ENCODE measurements at regions not wholly inside any gene's neighbourhood (a gene's known extent, or its start where the extent isn't known, plus 50 kb on each side); places are given as distances from the start of the nearest gene placed in this dataset.
A peak's percentile ranks its signal among the peaks of the same experiment; 100 is the strongest.

DNA sequence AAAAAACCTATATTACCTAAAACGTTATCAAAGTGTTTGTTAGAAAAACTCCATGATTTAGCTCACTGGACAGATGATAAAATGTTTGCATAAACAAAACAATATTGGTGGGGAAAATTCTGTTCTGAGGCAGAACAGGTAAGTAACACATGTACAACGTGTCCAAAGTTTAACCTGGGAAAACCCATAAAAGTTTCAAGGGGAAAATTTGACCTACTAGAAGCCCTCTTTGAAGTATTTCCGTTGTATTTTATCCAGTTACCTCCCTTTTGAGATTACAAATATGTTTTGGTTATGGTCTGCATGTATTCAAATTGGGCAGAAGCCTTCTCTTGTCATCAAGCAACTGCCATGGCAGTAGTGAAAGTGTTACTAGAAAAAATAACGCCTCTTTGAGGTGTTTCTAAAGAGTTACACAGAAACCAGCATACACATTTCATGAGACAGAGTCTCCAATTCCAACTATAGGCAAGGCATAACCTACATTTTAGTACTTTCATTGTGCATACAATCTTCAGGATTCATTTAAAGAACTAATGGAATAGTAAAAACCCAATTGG is 58.0 kb upstream of the PDC start:
- Histone ChIP-seq H3K27ac (no peak overlapping the region), H3K9ac (no peak overlapping the region), H3K36me3 (ENCODE audit: insufficient read depth) (no peaks in the 10 kb centered on the region), H3K27me3 (ENCODE audit: insufficient read depth, low read depth) (no peaks in the 10 kb centered on the region), H2AFZ (ENCODE audit: low read depth) (no peak overlapping the region), H3K4me2 (no peak overlapping the region), H4K20me1 (ENCODE audit: insufficient read depth) (no peaks in the 10 kb centered on the region), H3K4me3 (IDR thresholded peaks at IDR 0.05; ENCODE audit: insufficient read depth, low read depth, low read length) (no peak overlapping the region), H3K4me1 (ENCODE audit: low read depth, poor library complexity, severe bottlenecking) (no peaks in the 10 kb centered on the region), H3K79me2 (ENCODE audit: insufficient read depth, low read depth) (no peaks in the 10 kb centered on the region)
- TF ChIP-seq, protein P1, sequence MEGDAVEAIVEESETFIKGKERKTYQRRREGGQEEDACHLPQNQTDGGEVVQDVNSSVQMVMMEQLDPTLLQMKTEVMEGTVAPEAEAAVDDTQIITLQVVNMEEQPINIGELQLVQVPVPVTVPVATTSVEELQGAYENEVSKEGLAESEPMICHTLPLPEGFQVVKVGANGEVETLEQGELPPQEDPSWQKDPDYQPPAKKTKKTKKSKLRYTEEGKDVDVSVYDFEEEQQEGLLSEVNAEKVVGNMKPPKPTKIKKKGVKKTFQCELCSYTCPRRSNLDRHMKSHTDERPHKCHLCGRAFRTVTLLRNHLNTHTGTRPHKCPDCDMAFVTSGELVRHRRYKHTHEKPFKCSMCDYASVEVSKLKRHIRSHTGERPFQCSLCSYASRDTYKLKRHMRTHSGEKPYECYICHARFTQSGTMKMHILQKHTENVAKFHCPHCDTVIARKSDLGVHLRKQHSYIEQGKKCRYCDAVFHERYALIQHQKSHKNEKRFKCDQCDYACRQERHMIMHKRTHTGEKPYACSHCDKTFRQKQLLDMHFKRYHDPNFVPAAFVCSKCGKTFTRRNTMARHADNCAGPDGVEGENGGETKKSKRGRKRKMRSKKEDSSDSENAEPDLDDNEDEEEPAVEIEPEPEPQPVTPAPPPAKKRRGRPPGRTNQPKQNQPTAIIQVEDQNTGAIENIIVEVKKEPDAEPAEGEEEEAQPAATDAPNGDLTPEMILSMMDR (conservative IDR thresholded peaks at IDR 0.05; ENCODE audit: low read depth, low read length), result no peak

DNA sequence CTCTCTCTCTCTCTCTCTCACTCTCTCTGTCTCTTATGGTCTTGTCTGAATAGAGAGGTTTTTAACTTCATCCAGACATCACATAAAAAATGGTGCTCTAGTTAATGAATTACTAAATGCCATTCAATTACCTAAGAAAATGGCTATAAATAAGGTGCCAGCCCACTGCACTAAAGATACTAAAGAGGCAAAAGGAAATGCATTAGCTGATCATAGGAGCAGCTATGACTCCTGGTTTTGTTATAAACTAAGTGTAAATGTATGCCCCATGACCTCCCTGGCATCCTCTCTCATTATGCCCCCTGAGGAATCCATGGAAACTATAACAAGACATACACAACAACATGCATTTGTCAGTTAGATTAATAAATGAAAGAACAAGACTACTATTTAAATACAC is 57.5 kb upstream of the PDC start:
- no peaks in the 10 kb centered on the region for H3K79me2 ChIP-seq (ENCODE audit: insufficient read depth, low read depth)
- no peaks in the 10 kb centered on the region for H3K27me3 ChIP-seq (ENCODE audit: insufficient read depth, low read depth)
- H3K36me3 ChIP-seq (ENCODE audit: insufficient read depth), result no peaks in the 10 kb centered on the region
- H4K20me1 ChIP-seq (ENCODE audit: insufficient read depth), result no peaks in the 10 kb centered on the region
- no peak overlapping the region for H3K27ac ChIP-seq
- no peak overlapping the region for H3K9ac ChIP-seq
- no peak overlapping the region for H3K4me3 ChIP-seq (IDR thresholded peaks at IDR 0.05; ENCODE audit: insufficient read depth, low read depth, low read length)
- peaks cover 5% of the 10 kb centered on the region for H3K4me1 ChIP-seq (ENCODE audit: low read depth, poor library complexity, severe bottlenecking)
- TF ChIP-seq, protein P1 (conservative IDR thresholded peaks at IDR 0.05; ENCODE audit: low read depth, low read length), result no peak
- no peak overlapping the region for H2AFZ ChIP-seq (ENCODE audit: low read depth)
- no peak overlapping the region for H3K4me2 ChIP-seq

DNA sequence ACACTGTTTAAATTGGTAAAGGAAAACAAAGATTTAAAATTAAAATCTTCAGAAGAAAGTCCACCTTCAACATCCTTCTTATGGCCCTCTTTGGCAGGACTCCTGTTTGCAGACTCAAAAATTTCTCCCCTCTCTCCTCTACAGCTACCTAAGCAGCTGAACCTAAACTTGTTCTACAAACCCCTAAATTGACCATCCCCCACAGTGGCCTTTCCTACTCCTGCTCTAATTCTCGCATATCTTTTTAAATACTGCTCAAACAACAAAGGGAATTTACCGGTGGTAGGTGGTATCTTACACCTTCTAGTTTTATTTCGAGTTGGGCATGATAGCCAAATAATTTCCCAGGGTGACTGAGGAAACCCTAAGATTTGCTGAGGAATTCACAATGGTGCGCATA is 53.5 kb upstream of the PDC start:
- Histone ChIP-seq H3K27ac (no peak overlapping the region), H3K79me2 (ENCODE audit: insufficient read depth, low read depth) (no peaks in the 10 kb centered on the region), H3K4me2 (no peak overlapping the region), H3K27me3 (ENCODE audit: insufficient read depth, low read depth) (no peaks in the 10 kb centered on the region), H3K36me3 (ENCODE audit: insufficient read depth) (no peaks in the 10 kb centered on the region), H4K20me1 (ENCODE audit: insufficient read depth) (no peaks in the 10 kb centered on the region), H3K4me1 (ENCODE audit: low read depth, poor library complexity, severe bottlenecking) (peaks cover 31% of the 10 kb centered on the region), H2AFZ (ENCODE audit: low read depth) (no peak overlapping the region), H3K9ac (no peak overlapping the region), H3K4me3 (IDR thresholded peaks at IDR 0.05; ENCODE audit: insufficient read depth, low read depth, low read length) (no peak overlapping the region)
- TF ChIP-seq, protein P1 (conservative IDR thresholded peaks at IDR 0.05; ENCODE audit: low read depth, low read length), result no peak

DNA sequence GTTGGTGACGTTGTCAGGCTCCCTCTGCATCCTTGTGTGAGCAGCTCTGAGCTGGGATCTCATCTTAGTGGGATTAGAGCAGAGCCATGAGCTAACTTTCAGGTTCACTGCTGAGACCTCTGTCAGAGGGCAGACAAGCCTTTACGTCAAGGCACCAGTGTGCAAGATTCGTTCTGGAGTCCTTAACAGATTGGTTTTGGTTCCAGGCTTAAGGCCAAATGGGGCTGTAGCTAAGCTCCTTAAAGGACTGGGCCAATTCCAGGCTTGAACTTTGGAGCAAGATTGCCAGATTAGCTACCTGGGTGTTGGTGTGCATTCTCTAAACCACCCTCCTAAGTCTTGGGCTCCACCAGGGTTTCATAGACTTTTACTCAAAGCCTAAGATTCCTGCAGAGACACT is 52.6 kb upstream of the PDC start:
- Histone ChIP-seq H3K27ac (peak overlapping the region; percentile 88; the same call in 1 of the 2 replicates), H3K4me2 (peak overlapping the region; percentile 83; the same call in 1 of the 2 replicates), H3K27me3 (ENCODE audit: insufficient read depth, low read depth) (no peaks in the 10 kb centered on the region), H3K79me2 (ENCODE audit: insufficient read depth, low read depth) (no peaks in the 10 kb centered on the region), H3K9ac (no peak overlapping the region), H4K20me1 (ENCODE audit: insufficient read depth) (no peaks in the 10 kb centered on the region), H3K4me3 (IDR thresholded peaks at IDR 0.05; ENCODE audit: insufficient read depth, low read depth, low read length) (no peak overlapping the region), H3K36me3 (ENCODE audit: insufficient read depth) (no peaks in the 10 kb centered on the region), H2AFZ (ENCODE audit: low read depth) (peak overlapping the region; percentile 77; the same call in 1 of the 2 replicates), H3K4me1 (ENCODE audit: low read depth, poor library complexity, severe bottlenecking) (peaks cover 31% of the 10 kb centered on the region)
- TF ChIP-seq, protein P1 (conservative IDR thresholded peaks at IDR 0.05; ENCODE audit: low read depth, low read length), result no peak

Data from KMS-11 (cell line).